H1 (cell line): ENCODE measurements at regions not wholly inside any gene's neighbourhood (a gene's known extent, or its start where the extent isn't known, plus 50 kb on each side); places are given as distances from the start of the nearest gene placed in this dataset.
"Not testable (repeated sequence)": the region's sequence is repeated elsewhere in the genome, so short reads cannot be mapped to it uniquely, and the experiment has no call there.

Source experiments
- CTCF ChIA-PET: fragments of 300-600 bp; sonication (Branson Sonifier 250); formaldehyde crosslinking; loops from one replicate; lab custom pipeline; 2021; ENCODE audit not compliant: partially characterized antibody; lab: Charles Lee
- POLR2A ChIA-PET: fragments of 300-600 bp; sonication (Branson Sonifier 250); formaldehyde crosslinking; loops from one replicate; lab custom pipeline; 2021; ENCODE audit warnings: inconsistent platforms; ENCODE audit not compliant: partially characterized antibody; lab: Charles Lee
- DNase-seq, 2 experiments: peaks; one replicate each; pipeline versions ENCODE4 v3.0.0 to v3.0.0-alpha.2; 2010 to 2022; ENCODE audit warnings: low spot score in 2 of 2, low read depth in 1 of 2, mixed read lengths in 1 of 2
- FAIRE-seq: peaks from 2 replicates; lab custom pipeline; 2011; peaks lifted over from hg19 to GRCh38; lab: Jason Lieb, UNC
- H2AFZ ChIP-seq: 2 replicates; pipeline ENCODE4 v1.8.1; 2012; ENCODE audit warnings: low read length, inconsistent platforms
- H2AK5ac ChIP-seq: 2 replicates; pipeline ENCODE4 v1.6.1; 2013; ENCODE audit warnings: low read depth, low read length
- H2BK120ac ChIP-seq: replicated peaks from 2 replicates; pipeline ENCODE3; 2013; ENCODE audit warnings: low read depth, low read length, inconsistent platforms
- H2BK12ac ChIP-seq: 2 replicates; pipeline ENCODE4 v1.6.1; 2013; ENCODE audit warnings: low read depth, low read length
- H2BK15ac ChIP-seq: 2 replicates; pipeline ENCODE4 v1.6.1; 2013; ENCODE audit warnings: low read length
- H2BK20ac ChIP-seq: 2 replicates; pipeline ENCODE4 v1.6.1; 2013; ENCODE audit warnings: low read length
- H2BK5ac ChIP-seq: 2 replicates; pipeline ENCODE4 v1.6.1; 2013; ENCODE audit warnings: low read depth, low read length
- H3K14ac ChIP-seq: 2 replicates; pipeline ENCODE4 v1.6.1; 2013; ENCODE audit warnings: inconsistent platforms; ENCODE audit not compliant: insufficient read length
- H3K18ac ChIP-seq: 2 replicates; pipeline ENCODE4 v1.6.1; 2013; ENCODE audit warnings: low read length; ENCODE audit errors: extremely low read depth
- H3K23ac ChIP-seq: 2 replicates; pipeline ENCODE4 v1.6.1; 2013; ENCODE audit warnings: inconsistent platforms; ENCODE audit not compliant: insufficient read length
- H3K23me2 ChIP-seq: 2 replicates; pipeline ENCODE4 v1.6.1; 2013; ENCODE audit warnings: low read depth, low read length
- H3K27ac ChIP-seq: 2 replicates; pipeline ENCODE4 v1.6.1; 2011; ENCODE audit warnings: low read depth, low read length, inconsistent platforms
- H3K27me3 ChIP-seq, 4 experiments: replicated peaks in 1 of 4; 1 replicate in 1 of 4; 2 replicates in 3 of 4; pipeline versions ENCODE4 v1.6.1 to v1.8.1; 2011 to 2013; ENCODE audit warnings: low read length in 3 of 4, mild to moderate bottlenecking in 3 of 4, inconsistent platforms in 2 of 4, mixed read lengths in 2 of 4, moderate library complexity in 1 of 4; ENCODE audit not compliant: control insufficient read depth in 3 of 4, insufficient read depth in 3 of 4; ENCODE audit errors: extremely low read depth in 1 of 4
- H3K36me3 ChIP-seq, 4 experiments: 2 replicates each; pipeline versions ENCODE4 v1.6.1 to v1.8.1; 2011 to 2013; ENCODE audit warnings: mild to moderate bottlenecking in 4 of 4, low read length in 3 of 4, moderate library complexity in 2 of 4, control low read depth in 1 of 4, inconsistent platforms in 1 of 4; ENCODE audit not compliant: insufficient read depth in 4 of 4, control insufficient read depth in 2 of 4
- H3K4ac ChIP-seq: replicated peaks from 2 replicates; pipeline ENCODE3; 2013; ENCODE audit warnings: low read length, low read depth, mixed read lengths, inconsistent platforms; ENCODE audit not compliant: insufficient read length
- H3K4me1 ChIP-seq, 4 experiments: replicated peaks in 1 of 4; 1 replicate in 1 of 4; 2 replicates in 3 of 4; pipeline versions ENCODE4 v1.6.1 to v1.8.1; 2011 to 2013; ENCODE audit warnings: low read length in 3 of 4, inconsistent platforms in 2 of 4, mixed read lengths in 1 of 4; ENCODE audit not compliant: insufficient read depth in 4 of 4, control insufficient read depth in 3 of 4
- H3K4me2 ChIP-seq, 2 experiments: 2 replicates each; pipeline versions ENCODE4 v1.6.1 to v1.8.1; 2011 to 2013; ENCODE audit warnings: low read depth in 2 of 2, low read length in 2 of 2, control low read depth in 1 of 2, inconsistent platforms in 1 of 2, mild to moderate bottlenecking in 1 of 2; ENCODE audit not compliant: insufficient read depth in 1 of 2
- H3K4me3 ChIP-seq, 4 experiments: fragments of 200-600, 300-600 bp in 1 of 4; sonication (generic), shearing (Covaris generic), sonication (Bioruptor Twin) in 1 of 4; 2 replicates each; pipeline versions ENCODE4 v1.5.1 to v1.8.1; 2011 to 2016; ENCODE audit warnings: low read length in 4 of 4, low read depth in 3 of 4, control low read depth in 2 of 4, inconsistent platforms in 2 of 4, mild to moderate bottlenecking in 2 of 4, mixed read lengths in 1 of 4, moderate library complexity in 1 of 4; ENCODE audit not compliant: insufficient read depth in 2 of 4; ENCODE audit errors: extremely low read depth in 1 of 4
- H3K56ac ChIP-seq: replicated peaks from 2 replicates; pipeline ENCODE3; 2013; ENCODE audit warnings: low read depth, mild to moderate bottlenecking, mixed read lengths, low read length, inconsistent platforms; ENCODE audit not compliant: insufficient read length
- H3K79me1 ChIP-seq: 2 replicates; pipeline ENCODE4 v1.6.1; 2013; ENCODE audit warnings: low read depth, low read length, control low read depth
- H3K79me2 ChIP-seq, 2 experiments: 2 replicates each; pipeline versions ENCODE4 v1.6.1 to v1.8.1; 2012 to 2013; ENCODE audit warnings: low read length in 2 of 2, mild to moderate bottlenecking in 2 of 2, inconsistent platforms in 1 of 2; ENCODE audit not compliant: insufficient read depth in 2 of 2, control insufficient read depth in 1 of 2
- H3K9ac ChIP-seq, 4 experiments: replicated peaks in 1 of 4; 1 replicate in 1 of 4; 2 replicates in 3 of 4; pipeline versions ENCODE4 v1.6.1 to v1.8.1; 2011 to 2013; ENCODE audit warnings: low read depth in 3 of 4, low read length in 3 of 4, control low read depth in 2 of 4, mild to moderate bottlenecking in 2 of 4, moderate library complexity in 2 of 4, inconsistent platforms in 1 of 4; ENCODE audit errors: extremely low read depth in 1 of 4
- H3K9me3 ChIP-seq, 2 experiments: 2 replicates each; pipeline versions ENCODE4 v1.6.1 to v1.8.1; 2012 to 2013; ENCODE audit warnings: mild to moderate bottlenecking in 2 of 2, moderate library complexity in 2 of 2, control low read depth in 1 of 2, inconsistent platforms in 1 of 2, low read depth in 1 of 2, low read length in 1 of 2, mixed read lengths in 1 of 2; ENCODE audit not compliant: insufficient read depth in 2 of 2
- H4K20me1 ChIP-seq, 2 experiments: replicated peaks in 1 of 2; 2 replicates each; pipeline versions ENCODE3 to v1.8.1; 2011 to 2013; ENCODE audit warnings: inconsistent platforms in 2 of 2, low read length in 2 of 2, mild to moderate bottlenecking in 1 of 2; ENCODE audit not compliant: insufficient read depth in 2 of 2, control insufficient read depth in 1 of 2
- H4K5ac ChIP-seq: 2 replicates; pipeline ENCODE4 v1.6.1; 2013; ENCODE audit warnings: low read length, low read depth, mixed read lengths, inconsistent platforms; ENCODE audit not compliant: insufficient read length
- H4K8ac ChIP-seq: 2 replicates; pipeline ENCODE4 v1.8.0; 2013; ENCODE audit warnings: mild to moderate bottlenecking, moderate library complexity, low read length, inconsistent platforms; ENCODE audit not compliant: insufficient read depth; ENCODE audit errors: extremely low read depth
- H4K91ac ChIP-seq: replicated peaks from 2 replicates; pipeline ENCODE3; 2013; ENCODE audit warnings: low read length, mixed read lengths, inconsistent platforms; ENCODE audit not compliant: insufficient read length
- WGBS, 2 experiments: shearing (Covaris generic) in 1 of 2; methylation state at CpG; one replicate each; pipeline versions ENCODE4 v1.1.6 to v1.1.7; 2013 to 2015; ENCODE audit warnings: low lambda C conversion rate in 2 of 2, mixed read lengths in 2 of 2, inconsistent platforms in 1 of 2, low coverage in 1 of 2, missing lambda C conversion rate in 1 of 2; ENCODE audit not compliant: insufficient replicate concordance in 2 of 2, insufficient coverage in 1 of 2, insufficient read length in 1 of 2; ENCODE audit errors: extremely low coverage in 1 of 2, missing lambda C conversion rate in 1 of 2; 5-methylcytosine and 5-hydroxymethylcytosine counted together

DNA sequence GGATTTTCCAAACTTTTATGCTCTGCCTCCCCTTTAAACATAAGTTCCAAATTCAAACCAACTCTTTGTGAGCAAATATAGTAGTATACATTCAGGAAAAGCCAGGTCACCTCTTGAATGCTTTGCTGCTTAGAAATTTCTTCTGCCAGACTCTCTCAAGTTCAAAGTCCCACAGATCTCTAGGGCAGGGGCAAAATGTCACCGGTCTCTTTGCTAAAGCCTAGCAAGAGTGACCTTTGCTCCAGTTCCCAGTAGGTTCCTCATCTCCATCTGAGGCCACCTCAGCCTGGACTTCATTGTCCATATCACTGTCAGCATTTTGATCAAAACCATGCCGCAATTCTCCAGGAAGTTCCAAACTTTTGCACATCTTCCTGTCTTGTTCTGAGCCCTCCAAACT, 382.3 kb downstream of the PIK3C3 start:
- H2BK12ac ChIP-seq, H3K27me3 ChIP-seq, H3K14ac ChIP-seq, H3K27ac ChIP-seq, H4K20me1 ChIP-seq, H2AK5ac ChIP-seq, H3K4ac ChIP-seq, H2BK120ac ChIP-seq, CTCF ChIA-PET, H3K4me2 ChIP-seq, H3K9ac ChIP-seq, H2BK15ac ChIP-seq, H3K23ac ChIP-seq, FAIRE-seq, H2BK5ac ChIP-seq, H3K79me2 ChIP-seq, H3K4me3 ChIP-seq, H4K5ac ChIP-seq, H3K18ac ChIP-seq, H4K91ac ChIP-seq, H2AFZ ChIP-seq, H3K23me2 ChIP-seq, H4K8ac ChIP-seq, POLR2A ChIA-PET, H3K79me1 ChIP-seq, H3K56ac ChIP-seq, DNase-seq, H3K36me3 ChIP-seq: not testable (repeated sequence)
- Histone ChIP-seq H2BK20ac (0 out of 2 replicates have a peak overlapping the region, but pooled peaks have one; percentile 15), H3K4me1 (peaks cover 3 to 13% (median 6%) of the 10 kb centered on the region in 4 experiments; a peak in 5 of 7 replicates), H3K9me3 (peaks cover 10 to 12% of the 10 kb centered on the region in 2 experiments; a peak in 3 of 4 replicates)
- 100% methylated on average over 2 of the region's 2 CpGs; no CpG with 5 or more reads in 1 of the 2 experiments for WGBS, 2 experiments
